Chondrocyte (in vitro differentiated cells): ENCODE measurements at regions not wholly inside any gene's neighbourhood (a gene's known extent, or its start where the extent isn't known, plus 50 kb on each side); places are given as distances from the start of the nearest gene placed in this dataset.
A peak's percentile ranks its signal among the peaks of the same experiment; 100 is the strongest.

Experiments used
- DNase-seq: peaks from one replicate; pipeline ENCODE4 v3.0.0; 2021; ENCODE audit warnings: mixed read lengths, low spot score
- H3K27ac Mint-ChIP-seq: one replicate; pipeline ENCODE4 v1.8.0; 2021; ENCODE audit warnings: mild to moderate bottlenecking, moderate library complexity, mixed read lengths; ENCODE audit not compliant: unreplicated experiment
- H3K27me3 Mint-ChIP-seq: 2 replicates; pipeline ENCODE4 v1.8.0; 2021; ENCODE audit warnings: low read depth, mixed read lengths
- H3K36me3 Mint-ChIP-seq: 2 replicates; pipeline ENCODE4 v1.8.0; 2021; ENCODE audit warnings: low read depth, mixed read lengths
- H3K4me1 Mint-ChIP-seq: 2 replicates; pipeline ENCODE4 v1.8.0; 2021; ENCODE audit warnings: low read depth, mild to moderate bottlenecking, mixed read lengths
- H3K4me3 Mint-ChIP-seq: one replicate; pipeline ENCODE4 v1.8.0; 2021; ENCODE audit warnings: mild to moderate bottlenecking, moderate library complexity, mixed read lengths; ENCODE audit not compliant: unreplicated experiment
- H3K9me3 Mint-ChIP-seq: 2 replicates; pipeline ENCODE4 v1.8.0; 2021; ENCODE audit warnings: low read depth, mixed read lengths
- TF ChIP-seq, protein P1 (sequence below): fragments of 200-600 bp; sonication (generic); IDR thresholded peaks from 2 replicates; pipeline ENCODE4 v1.5.0; 2021; ENCODE audit warnings: antibody characterized with exemption, mild to moderate bottlenecking, moderate library complexity

DNA sequence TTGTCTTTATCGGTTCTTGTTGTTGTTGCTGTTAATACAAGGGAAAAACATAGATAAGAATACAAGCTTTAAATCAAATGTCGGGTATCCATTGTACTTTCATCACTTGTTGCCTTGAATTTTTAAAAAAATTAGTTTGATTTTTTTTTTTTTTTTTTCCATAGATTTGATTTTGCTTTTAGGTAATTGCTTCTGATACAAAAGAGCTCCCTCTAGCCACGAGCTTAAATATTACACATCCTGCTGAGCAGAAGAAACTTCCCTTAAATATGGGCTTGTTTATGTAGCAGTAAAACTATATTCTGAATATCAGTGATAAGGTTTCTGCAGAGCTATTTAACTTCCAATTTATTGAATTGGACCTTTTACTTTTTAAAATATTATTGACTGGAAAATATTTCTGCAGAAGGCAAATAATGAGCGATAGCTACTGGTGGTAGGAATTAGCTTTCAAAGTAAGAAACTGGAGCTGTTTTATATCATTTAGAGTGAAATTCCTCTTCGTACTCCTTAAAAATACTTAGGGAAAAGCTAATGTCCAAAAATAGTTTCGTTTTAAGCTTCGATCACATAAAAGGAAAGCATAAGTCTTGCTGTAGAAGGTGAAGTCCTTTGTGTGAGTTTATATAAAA, 216.9 kb downstream of the POLR1F start:
- H3K4me1 Mint-ChIP-seq: no peaks in the 10 kb centered on the region
- TF ChIP-seq, protein P1, sequence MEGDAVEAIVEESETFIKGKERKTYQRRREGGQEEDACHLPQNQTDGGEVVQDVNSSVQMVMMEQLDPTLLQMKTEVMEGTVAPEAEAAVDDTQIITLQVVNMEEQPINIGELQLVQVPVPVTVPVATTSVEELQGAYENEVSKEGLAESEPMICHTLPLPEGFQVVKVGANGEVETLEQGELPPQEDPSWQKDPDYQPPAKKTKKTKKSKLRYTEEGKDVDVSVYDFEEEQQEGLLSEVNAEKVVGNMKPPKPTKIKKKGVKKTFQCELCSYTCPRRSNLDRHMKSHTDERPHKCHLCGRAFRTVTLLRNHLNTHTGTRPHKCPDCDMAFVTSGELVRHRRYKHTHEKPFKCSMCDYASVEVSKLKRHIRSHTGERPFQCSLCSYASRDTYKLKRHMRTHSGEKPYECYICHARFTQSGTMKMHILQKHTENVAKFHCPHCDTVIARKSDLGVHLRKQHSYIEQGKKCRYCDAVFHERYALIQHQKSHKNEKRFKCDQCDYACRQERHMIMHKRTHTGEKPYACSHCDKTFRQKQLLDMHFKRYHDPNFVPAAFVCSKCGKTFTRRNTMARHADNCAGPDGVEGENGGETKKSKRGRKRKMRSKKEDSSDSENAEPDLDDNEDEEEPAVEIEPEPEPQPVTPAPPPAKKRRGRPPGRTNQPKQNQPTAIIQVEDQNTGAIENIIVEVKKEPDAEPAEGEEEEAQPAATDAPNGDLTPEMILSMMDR: peak; percentile 82
- peaks cover 2% of the 10 kb centered on the region for H3K36me3 Mint-ChIP-seq
- no peak overlapping the region for H3K4me3 Mint-ChIP-seq
- H3K27ac Mint-ChIP-seq: no peak overlapping the region
- no peak for DNase-seq
- peaks cover 8% of the 10 kb centered on the region for H3K9me3 Mint-ChIP-seq
- H3K27me3 Mint-ChIP-seq: no peaks in the 10 kb centered on the region

DNA sequence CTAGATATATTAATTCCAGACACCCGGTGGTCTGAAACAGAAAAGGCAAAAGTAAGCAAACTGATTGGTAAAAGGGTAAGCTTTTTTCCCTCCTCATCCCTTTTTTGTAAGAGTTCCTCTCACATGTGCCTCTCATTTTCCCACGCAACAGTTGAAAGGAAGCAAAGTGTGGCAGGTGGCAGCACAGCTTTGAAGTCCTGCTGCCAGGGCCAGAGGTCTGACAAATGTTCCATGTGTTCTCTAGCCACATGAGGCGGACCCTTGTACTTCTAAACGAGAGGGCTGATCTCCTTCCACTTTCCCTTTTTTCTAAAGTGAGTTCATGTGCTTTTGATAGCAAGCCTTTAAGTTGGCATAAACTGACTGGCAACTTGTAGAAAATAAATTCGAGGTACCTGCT, 217.5 kb downstream of the POLR1F start:
- H3K27me3 Mint-ChIP-seq: no peaks in the 10 kb centered on the region
- peaks cover 2% of the 10 kb centered on the region for H3K36me3 Mint-ChIP-seq
- no peak overlapping the region for H3K27ac Mint-ChIP-seq
- DNase-seq: no peak
- TF ChIP-seq, protein P1: no peak
- no peak overlapping the region for H3K4me3 Mint-ChIP-seq
- peaks cover 9% of the 10 kb centered on the region for H3K9me3 Mint-ChIP-seq
- H3K4me1 Mint-ChIP-seq: no peaks in the 10 kb centered on the region

DNA sequence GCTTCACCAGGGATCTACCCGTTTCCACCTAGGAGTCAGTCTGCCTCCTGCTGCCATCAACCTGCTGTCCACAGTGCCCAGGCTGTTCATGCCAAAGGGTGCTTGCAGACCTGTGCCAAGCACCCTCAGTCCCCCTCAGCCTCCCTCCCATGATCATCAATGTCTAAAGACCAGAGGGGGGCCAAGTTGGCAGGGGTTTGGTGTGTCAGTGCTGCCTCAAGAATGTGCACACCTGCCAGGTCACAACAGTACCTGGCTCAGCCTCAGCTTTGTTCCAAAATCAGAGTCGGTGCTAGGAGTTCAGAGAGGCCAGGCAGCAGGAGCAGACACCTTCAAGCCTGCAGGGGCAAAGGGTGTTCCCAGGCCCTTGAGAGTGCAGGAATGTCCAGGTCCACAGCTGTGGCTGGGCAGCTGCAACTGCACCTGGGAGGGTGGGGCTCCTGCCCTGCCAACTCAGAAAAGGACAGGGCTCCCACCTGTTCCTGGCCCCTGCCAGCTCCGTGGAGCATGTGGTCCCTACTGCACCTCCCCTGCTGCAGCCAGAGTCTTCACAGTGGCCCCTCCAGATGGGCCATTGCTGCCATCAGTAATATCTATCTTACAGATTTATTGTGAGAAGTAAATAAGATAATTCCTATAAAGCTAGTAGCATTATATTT, 219.5 kb downstream of the POLR1F start:
- H3K36me3 Mint-ChIP-seq: peaks cover 2% of the 10 kb centered on the region
- no peak overlapping the region for H3K4me3 Mint-ChIP-seq
- TF ChIP-seq, protein P1: no peak
- peaks cover 9% of the 10 kb centered on the region for H3K9me3 Mint-ChIP-seq
- no peaks in the 10 kb centered on the region for H3K4me1 Mint-ChIP-seq
- H3K27me3 Mint-ChIP-seq: no peaks in the 10 kb centered on the region
- H3K27ac Mint-ChIP-seq: no peak overlapping the region
- DNase-seq: peak; percentile 57

DNA sequence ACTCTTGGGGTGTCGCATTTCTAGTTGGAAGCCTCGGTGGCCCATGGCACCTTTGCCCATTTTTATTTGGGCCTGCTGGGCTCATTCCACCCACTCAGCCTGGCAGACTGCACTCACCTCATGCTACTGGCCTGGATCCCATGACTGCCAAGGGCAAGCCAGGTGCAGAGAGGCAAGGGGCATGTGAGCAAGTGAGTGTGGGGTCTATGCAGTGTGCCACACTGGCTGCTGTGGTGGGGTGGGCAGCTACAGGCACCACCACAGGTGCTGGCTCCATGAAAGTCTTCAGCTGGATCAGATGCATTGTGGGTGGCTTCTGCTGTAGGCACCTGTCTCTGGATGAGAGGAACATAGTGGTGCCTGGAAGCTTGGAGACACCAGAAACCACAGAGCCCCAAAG, 220.8 kb downstream of the POLR1F start:
- DNase-seq: peak; percentile 62
- no peaks in the 10 kb centered on the region for H3K4me1 Mint-ChIP-seq
- no peak overlapping the region for H3K4me3 Mint-ChIP-seq
- H3K27ac Mint-ChIP-seq: no peak overlapping the region
- H3K36me3 Mint-ChIP-seq: peaks cover 2% of the 10 kb centered on the region
- H3K9me3 Mint-ChIP-seq: peaks cover 9% of the 10 kb centered on the region
- TF ChIP-seq, protein P1: no peak
- H3K27me3 Mint-ChIP-seq: no peaks in the 10 kb centered on the region

DNA sequence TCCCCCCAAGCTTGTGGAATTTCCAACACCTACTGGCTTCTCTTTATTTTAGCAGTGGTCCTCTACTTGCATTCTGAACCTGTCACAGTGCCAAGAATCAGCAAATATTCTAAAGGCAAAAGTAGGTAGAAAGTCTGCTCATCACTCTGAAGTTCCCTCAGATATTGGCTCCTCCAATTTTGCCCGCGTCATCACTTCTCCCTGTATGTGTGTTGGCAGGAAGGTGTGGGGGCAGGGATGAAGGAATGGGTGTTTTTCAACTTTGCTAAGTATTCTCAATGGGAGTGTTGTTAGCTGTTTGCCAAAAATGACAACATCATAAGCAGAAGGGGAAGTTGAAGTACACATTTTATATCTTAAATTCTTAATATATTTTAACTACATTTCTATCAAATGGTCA, 226.2 kb downstream of the POLR1F start:
- H3K27ac Mint-ChIP-seq: no peak overlapping the region
- TF ChIP-seq, protein P1: no peak
- peaks cover 5% of the 10 kb centered on the region for H3K36me3 Mint-ChIP-seq
- no peak for DNase-seq
- H3K4me1 Mint-ChIP-seq: no peaks in the 10 kb centered on the region
- H3K27me3 Mint-ChIP-seq: no peaks in the 10 kb centered on the region
- H3K4me3 Mint-ChIP-seq: no peak overlapping the region
- peaks cover 16% of the 10 kb centered on the region for H3K9me3 Mint-ChIP-seq
